ENCODE measurements at regions not wholly inside any gene's neighbourhood (a gene's known extent, or its start where the extent isn't known, plus 50 kb on each side); places are given as distances from the start of the nearest gene placed in this dataset.
A peak's percentile ranks its signal among the peaks of the same experiment; 100 is the strongest.

DNA sequence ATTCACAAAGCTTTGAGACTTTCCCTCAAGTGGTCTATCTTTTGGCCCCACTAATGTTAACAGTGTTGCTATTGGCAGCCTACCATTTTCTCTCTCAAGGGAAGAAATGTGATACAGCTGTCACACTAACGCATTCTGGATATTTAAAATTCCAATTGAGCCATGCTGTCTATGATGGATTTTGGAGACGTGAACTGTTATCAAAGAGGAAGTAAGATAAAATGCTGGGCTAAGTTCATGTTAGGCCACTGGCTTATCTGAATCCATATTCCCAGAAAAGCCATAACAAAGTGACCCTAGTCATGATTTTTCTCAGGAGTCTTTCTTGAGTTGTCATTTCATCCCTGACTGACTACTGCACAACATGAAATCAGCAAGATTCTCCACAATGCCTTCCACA lies 200.2 kb downstream of the PHLDA1 start:
- H3K4me2 ChIP-seq (ENCODE audit: extremely low read depth, insufficient read depth, low read length) = no peak overlapping the region
- peak; percentile 51 to 71 for DNase-seq (ENCODE audit: low read depth in 2 of 2)

DNA sequence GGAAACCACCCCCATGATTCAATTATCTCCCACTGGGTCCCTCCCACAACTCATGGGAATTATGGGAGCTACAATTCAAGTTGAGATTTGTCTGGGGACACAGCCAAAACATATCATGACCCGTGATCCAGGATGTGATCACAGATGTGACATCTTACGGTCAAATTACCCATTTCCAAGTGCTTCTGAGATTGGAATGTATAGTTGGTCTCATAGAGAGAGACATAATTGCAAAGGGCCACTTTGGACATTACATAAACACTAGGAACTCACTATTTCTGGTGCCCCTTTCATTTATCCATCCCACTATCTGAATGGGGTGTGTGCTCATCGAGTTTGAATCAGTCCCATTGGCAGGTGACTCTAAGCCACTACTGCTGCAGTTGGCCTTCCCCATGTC lies 204.5 kb downstream of the PHLDA1 start:
- H3K4me3 ChIP-seq (replicated peaks in 1 of 4; ENCODE audit: control extremely low read depth in 1 of 4, insufficient read depth in 1 of 4, low read depth in 3 of 4, low read length in 4 of 4) = no peak overlapping the region
- H3K9me3 ChIP-seq (ENCODE audit: control insufficient read depth, insufficient read depth, low read depth, low read length) = no peaks in the 10 kb centered on the region
- no peak overlapping the region for H3K9ac ChIP-seq (ENCODE audit: insufficient read depth, low read length)
- no peaks in the 10 kb centered on the region for H3K27me3 ChIP-seq (ENCODE audit: control insufficient read depth, insufficient read depth, low read length)
- no peak overlapping the region for H3K27ac ChIP-seq (ENCODE audit: insufficient read depth, low read length)
- TF ChIP-seq, protein P1, sequence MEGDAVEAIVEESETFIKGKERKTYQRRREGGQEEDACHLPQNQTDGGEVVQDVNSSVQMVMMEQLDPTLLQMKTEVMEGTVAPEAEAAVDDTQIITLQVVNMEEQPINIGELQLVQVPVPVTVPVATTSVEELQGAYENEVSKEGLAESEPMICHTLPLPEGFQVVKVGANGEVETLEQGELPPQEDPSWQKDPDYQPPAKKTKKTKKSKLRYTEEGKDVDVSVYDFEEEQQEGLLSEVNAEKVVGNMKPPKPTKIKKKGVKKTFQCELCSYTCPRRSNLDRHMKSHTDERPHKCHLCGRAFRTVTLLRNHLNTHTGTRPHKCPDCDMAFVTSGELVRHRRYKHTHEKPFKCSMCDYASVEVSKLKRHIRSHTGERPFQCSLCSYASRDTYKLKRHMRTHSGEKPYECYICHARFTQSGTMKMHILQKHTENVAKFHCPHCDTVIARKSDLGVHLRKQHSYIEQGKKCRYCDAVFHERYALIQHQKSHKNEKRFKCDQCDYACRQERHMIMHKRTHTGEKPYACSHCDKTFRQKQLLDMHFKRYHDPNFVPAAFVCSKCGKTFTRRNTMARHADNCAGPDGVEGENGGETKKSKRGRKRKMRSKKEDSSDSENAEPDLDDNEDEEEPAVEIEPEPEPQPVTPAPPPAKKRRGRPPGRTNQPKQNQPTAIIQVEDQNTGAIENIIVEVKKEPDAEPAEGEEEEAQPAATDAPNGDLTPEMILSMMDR (conservative IDR thresholded peaks at IDR 0.05 in 1 of 2, IDR thresholded peaks at IDR 0.05 in 1 of 2; ENCODE audit: low read depth in 1 of 2, low read length in 2 of 2) = no peak
- no peak for TF ChIP-seq EZH2 (IDR thresholded peaks at IDR 0.05; ENCODE audit: low read length, missing control alignments)
- H3K4me2 ChIP-seq (ENCODE audit: extremely low read depth, insufficient read depth, low read length) = no peak overlapping the region
- no peaks in the 10 kb centered on the region for H3K36me3 ChIP-seq (ENCODE audit: control insufficient read depth, insufficient read depth, low read length)
- peaks cover 22% of the 10 kb centered on the region for H3K4me1 ChIP-seq (ENCODE audit: control insufficient read depth, extremely low read depth, insufficient read depth, low read length)
- DNase-seq (ENCODE audit: low read depth in 2 of 2) = no peak
- H3K79me2 ChIP-seq (ENCODE audit: control insufficient read depth, insufficient read depth, low read length) = no peaks in the 10 kb centered on the region
- no peaks in the 10 kb centered on the region for H4K20me1 ChIP-seq (ENCODE audit: control insufficient read depth, extremely low read depth, insufficient read depth, low read length)
- no peak overlapping the region for H2AFZ ChIP-seq (ENCODE audit: low read length)

More for the DNA sequence above, 200.2 kb downstream of the PHLDA1 start:
- Histone ChIP-seq H2AFZ (ENCODE audit: low read length) (no peak overlapping the region), H3K9me3 (ENCODE audit: control insufficient read depth, insufficient read depth, low read depth, low read length) (no peaks in the 10 kb centered on the region), H3K27me3 (ENCODE audit: control insufficient read depth, insufficient read depth, low read length) (no peaks in the 10 kb centered on the region), H3K27ac (ENCODE audit: insufficient read depth, low read length) (no peak overlapping the region), H4K20me1 (ENCODE audit: control insufficient read depth, extremely low read depth, insufficient read depth, low read length) (no peaks in the 10 kb centered on the region), H3K4me1 (ENCODE audit: control insufficient read depth, extremely low read depth, insufficient read depth, low read length) (peaks cover 6% of the 10 kb centered on the region), H3K36me3 (ENCODE audit: control insufficient read depth, insufficient read depth, low read length) (no peaks in the 10 kb centered on the region), H3K4me3 (replicated peaks in 1 of 4; ENCODE audit: control extremely low read depth in 1 of 4, insufficient read depth in 1 of 4, low read depth in 3 of 4, low read length in 4 of 4) (no peak overlapping the region), H3K79me2 (ENCODE audit: control insufficient read depth, insufficient read depth, low read length) (no peaks in the 10 kb centered on the region), H3K9ac (ENCODE audit: insufficient read depth, low read length) (no peak overlapping the region)
- TF ChIP-seq EZH2 (IDR thresholded peaks at IDR 0.05; ENCODE audit: low read length, missing control alignments) = no peak
- TF ChIP-seq, protein P1 (conservative IDR thresholded peaks at IDR 0.05 in 1 of 2, IDR thresholded peaks at IDR 0.05 in 1 of 2; ENCODE audit: low read depth in 1 of 2, low read length in 2 of 2) = no peak

DNA sequence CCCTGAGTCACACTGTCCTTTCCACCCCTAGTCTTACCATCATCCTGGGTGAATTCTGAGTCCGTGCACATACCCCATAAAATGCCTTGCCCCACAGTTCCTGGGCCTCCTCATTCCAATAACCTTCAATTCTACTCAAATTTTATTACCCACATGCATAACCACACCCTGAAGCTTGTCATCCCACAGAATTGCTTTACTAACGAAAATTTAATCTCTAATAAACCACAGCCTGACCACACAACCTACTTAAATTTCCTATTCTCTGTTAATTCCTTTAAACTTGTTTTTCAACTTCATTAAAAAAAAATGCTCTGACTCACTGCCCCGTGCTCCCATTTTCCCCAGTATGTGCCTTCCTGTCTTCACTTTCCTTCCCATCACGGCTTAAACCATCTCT lies 205.9 kb downstream of the PHLDA1 start:
- Histone ChIP-seq H3K4me2 (ENCODE audit: extremely low read depth, insufficient read depth, low read length) (no peak overlapping the region), H2AFZ (ENCODE audit: low read length) (no peak overlapping the region), H4K20me1 (ENCODE audit: control insufficient read depth, extremely low read depth, insufficient read depth, low read length) (no peaks in the 10 kb centered on the region), H3K36me3 (ENCODE audit: control insufficient read depth, insufficient read depth, low read length) (no peaks in the 10 kb centered on the region), H3K9me3 (ENCODE audit: control insufficient read depth, insufficient read depth, low read depth, low read length) (no peaks in the 10 kb centered on the region), H3K4me1 (ENCODE audit: control insufficient read depth, extremely low read depth, insufficient read depth, low read length) (peaks cover 24% of the 10 kb centered on the region), H3K9ac (ENCODE audit: insufficient read depth, low read length) (no peak overlapping the region), H3K4me3 (replicated peaks in 1 of 4; ENCODE audit: control extremely low read depth in 1 of 4, insufficient read depth in 1 of 4, low read depth in 3 of 4, low read length in 4 of 4) (no peak overlapping the region), H3K79me2 (ENCODE audit: control insufficient read depth, insufficient read depth, low read length) (no peaks in the 10 kb centered on the region), H3K27ac (ENCODE audit: insufficient read depth, low read length) (peak overlapping the region; percentile 88), H3K27me3 (ENCODE audit: control insufficient read depth, insufficient read depth, low read length) (no peaks in the 10 kb centered on the region)
- DNase-seq (ENCODE audit: low read depth in 2 of 2) = peak; percentile 91 to 97
- TF ChIP-seq, protein P1 (conservative IDR thresholded peaks at IDR 0.05 in 1 of 2, IDR thresholded peaks at IDR 0.05 in 1 of 2; ENCODE audit: low read depth in 1 of 2, low read length in 2 of 2) = no peak
- no peak for TF ChIP-seq EZH2 (IDR thresholded peaks at IDR 0.05; ENCODE audit: low read length, missing control alignments)
